Activated T-cell treated with anti-CD3 and anti-CD28 coated beads, Interleukin-2, amount 50 U/mL, for 72 hours (primary cell): ENCODE measurements at regions not wholly inside any gene's neighbourhood (a gene's known extent, or its start where the extent isn't known, plus 50 kb on each side); places are given as distances from the start of the nearest gene placed in this dataset.
"Not testable (repeated sequence)": the region's sequence is repeated elsewhere in the genome, so short reads cannot be mapped to it uniquely, and the experiment has no call there.

ENCODE experiments used
- ATAC-seq, 2 donors: fragments of 150-1000 bp; cut with Tn5 transposase; replicated peaks in 1 of 2; 2 replicates each; pipeline ENCODE4 v1.10.0; 2021; ENCODE audit warnings: moderate library complexity in 2 of 2, mild to moderate bottlenecking in 1 of 2
- DNase-seq, 2 donors: peaks; one replicate each; pipeline ENCODE4 v3.0.0; 2021 to 2022; ENCODE audit warnings: mixed read lengths in 1 of 2
- H3K27ac Mint-ChIP-seq: one replicate; pipeline ENCODE4 v1.8.0; 2022; ENCODE audit warnings: mild to moderate bottlenecking, moderate library complexity, mixed read lengths
- H3K27me3 Mint-ChIP-seq: one replicate; pipeline ENCODE4 v1.8.0; 2022; ENCODE audit warnings: low read depth, mixed read lengths
- H3K36me3 Mint-ChIP-seq, 2 donors: one replicate each; pipeline ENCODE4 v1.8.0; 2022; ENCODE audit warnings: mixed read lengths in 2 of 2, mild to moderate bottlenecking in 1 of 2; ENCODE audit not compliant: insufficient read depth in 2 of 2
- H3K4me1 Mint-ChIP-seq: one replicate; pipeline ENCODE4 v1.8.0; 2022; ENCODE audit warnings: low read depth, mixed read lengths
- H3K4me3 Mint-ChIP-seq, 2 donors: one replicate each; pipeline ENCODE4 v1.8.0; 2022; ENCODE audit warnings: mild to moderate bottlenecking in 2 of 2, mixed read lengths in 2 of 2, moderate library complexity in 2 of 2
- H3K9me3 Mint-ChIP-seq, 2 donors: one replicate each; pipeline ENCODE4 v1.8.0; 2022; ENCODE audit warnings: mixed read lengths in 2 of 2

DNA sequence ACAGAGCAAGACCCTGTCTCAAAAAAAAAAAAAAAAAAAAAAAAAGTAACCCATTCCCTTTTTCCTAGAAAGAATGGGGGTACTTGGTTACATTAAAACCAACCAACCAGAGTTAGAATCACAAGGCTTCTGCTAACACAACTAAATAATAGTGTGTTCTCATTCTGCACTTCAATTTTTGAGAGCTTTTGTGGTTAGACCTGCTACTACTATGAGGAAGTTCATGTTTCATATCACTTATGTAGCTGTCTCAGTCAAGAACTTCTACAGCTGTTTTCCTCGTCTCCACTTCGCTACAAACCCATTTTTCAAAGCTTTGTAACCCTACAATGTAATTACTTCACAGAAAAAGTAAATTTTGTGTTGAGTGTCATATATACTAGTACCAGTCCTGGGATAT, 58.3 kb downstream of the PDHA2 start:
- Mint-ChIP-seq H3K4me3 (no peak overlapping the region), H3K27ac (no peak overlapping the region), H3K9me3 (peaks cover 2 to 4% of the 10 kb centered on the region in 2 donors), H3K36me3 (no peaks in the 10 kb centered on the region), H3K27me3 (no peaks in the 10 kb centered on the region), H3K4me1 (no peaks in the 10 kb centered on the region)
- ATAC-seq: no peak
- no peak for DNase-seq

GRCh38 chr4:95909211-95909610, 69.3 kb downstream of the PDHA2 start:
- Mint-ChIP-seq H3K27me3 (no peaks in the 10 kb centered on the region), H3K9me3 (peaks cover 0 to 3% of the 10 kb centered on the region in 2 donors), H3K27ac (no peak overlapping the region), H3K4me1 (no peaks in the 10 kb centered on the region), H3K4me3 (no peak overlapping the region), H3K36me3 (no peaks in the 10 kb centered on the region)
- DNase-seq: no peak
- no peak for ATAC-seq

DNA sequence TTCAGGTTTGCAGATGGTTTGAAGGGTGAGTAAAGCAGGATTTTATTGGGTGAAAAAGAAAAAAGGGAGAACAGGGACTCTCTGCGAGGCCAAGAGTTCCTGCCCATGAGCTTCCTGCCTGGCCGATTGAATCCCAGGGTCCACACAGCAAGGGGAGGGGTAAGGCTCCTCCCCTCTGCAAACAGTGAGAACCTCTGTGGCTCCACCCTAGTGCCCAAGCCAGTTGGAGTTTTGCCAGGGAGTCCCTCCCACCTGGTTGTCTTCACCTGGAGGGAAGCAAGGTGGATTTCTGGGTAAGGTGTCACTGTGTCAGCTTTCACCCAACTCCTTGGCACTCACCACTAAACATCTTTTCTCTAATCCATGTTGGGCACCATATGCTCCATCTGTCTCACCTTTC, 70.9 kb downstream of the PDHA2 start:
- Mint-ChIP-seq H3K9me3 (peaks cover 0 to 3% of the 10 kb centered on the region in 2 donors), H3K4me1 (no peaks in the 10 kb centered on the region), H3K36me3 (no peaks in the 10 kb centered on the region), H3K27me3 (no peaks in the 10 kb centered on the region), H3K4me3 (no peak overlapping the region), H3K27ac (no peak overlapping the region)
- ATAC-seq (no peak), DNase-seq (no peak)

GRCh38 chr4:95921470-95921869, 81.6 kb downstream of the PDHA2 start:
- Mint-ChIP-seq H3K36me3 (no peaks in the 10 kb centered on the region), H3K9me3 (peaks cover 2 to 8% of the 10 kb centered on the region in 2 donors)

GRCh38 chr4:95929448-95930064, 89.7 kb downstream of the PDHA2 start:
- H3K9me3 Mint-ChIP-seq: peaks cover 6 to 8% of the 10 kb centered on the region in 2 donors
- no peak for ATAC-seq
- no peak overlapping the region for H3K4me3 Mint-ChIP-seq
- no peak for DNase-seq
- H3K27me3 Mint-ChIP-seq: no peaks in the 10 kb centered on the region
- H3K4me1 Mint-ChIP-seq: no peaks in the 10 kb centered on the region
- peaks cover 0 to 4% of the 10 kb centered on the region in 2 donors for H3K36me3 Mint-ChIP-seq
- no peak overlapping the region for H3K27ac Mint-ChIP-seq

More at GRCh38 chr4:95921470-95921869, 81.6 kb downstream of the PDHA2 start:
- ATAC-seq (no peak), DNase-seq (no peak)
- no peak overlapping the region for H3K4me3 Mint-ChIP-seq
- no peaks in the 10 kb centered on the region for H3K4me1 Mint-ChIP-seq
- no peaks in the 10 kb centered on the region for H3K27me3 Mint-ChIP-seq
- no peak overlapping the region for H3K27ac Mint-ChIP-seq

DNA sequence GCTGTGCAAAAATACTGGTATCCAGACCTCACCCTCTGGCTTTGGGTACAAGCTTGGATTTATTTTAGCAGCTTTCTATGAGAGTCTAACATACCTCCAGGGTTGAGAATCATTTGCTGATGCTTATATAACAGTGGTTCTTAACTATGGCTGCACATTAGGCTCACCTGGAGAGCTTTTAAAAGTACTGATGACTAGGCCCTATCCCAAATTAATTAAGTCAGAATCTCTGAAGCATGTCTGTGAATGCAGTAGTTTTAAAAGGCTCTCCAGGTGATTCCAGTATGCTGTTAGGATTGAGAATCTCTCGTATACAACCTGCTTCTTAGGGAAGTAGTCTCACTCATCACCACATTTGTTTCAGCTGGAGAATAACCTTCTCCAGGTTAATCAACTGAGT, 99.2 kb downstream of the PDHA2 start:
- Mint-ChIP-seq H3K4me3 (no peak overlapping the region), H3K36me3 (no peaks in the 10 kb centered on the region), H3K4me1 (no peaks in the 10 kb centered on the region), H3K27ac (no peak overlapping the region), H3K27me3 (no peaks in the 10 kb centered on the region), H3K9me3 (peaks cover 0 to 3% of the 10 kb centered on the region in 2 donors)
- no peak for DNase-seq
- ATAC-seq: no peak

DNA sequence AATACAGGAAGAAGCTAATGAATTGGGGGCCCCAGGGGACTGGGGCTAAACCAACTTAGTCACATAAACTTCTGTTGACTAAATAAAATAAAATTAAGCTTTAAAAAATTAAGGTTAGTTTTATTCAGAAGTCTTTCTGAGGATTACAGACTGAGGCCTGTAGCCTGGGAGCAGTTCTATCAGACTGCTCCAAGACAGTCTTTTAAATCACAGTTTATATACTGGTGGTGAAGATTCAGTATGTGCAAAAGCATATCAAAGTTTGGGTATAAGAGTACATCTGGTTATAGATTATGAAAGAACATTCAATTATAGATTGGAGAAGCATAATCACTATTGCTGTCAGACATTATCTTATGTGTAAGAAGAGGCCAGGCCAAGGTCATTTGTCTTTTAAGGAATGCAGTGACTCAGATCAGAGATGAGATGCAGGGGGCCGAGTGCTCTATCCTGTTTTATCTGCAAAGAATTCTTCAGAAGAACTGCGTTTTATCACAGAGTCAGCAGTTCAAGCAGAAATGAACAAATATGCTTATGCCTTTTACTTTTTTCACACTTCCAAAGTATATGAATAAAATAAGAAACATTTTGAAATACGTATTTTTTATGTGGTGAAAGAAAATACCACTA, 109.4 kb downstream of the PDHA2 start:
- Mint-ChIP-seq H3K36me3 (no peaks in the 10 kb centered on the region), H3K9me3 (peaks cover 0 to 7% of the 10 kb centered on the region in 2 donors), H3K4me1 (no peaks in the 10 kb centered on the region), H3K4me3 (no peak overlapping the region), H3K27ac (no peak overlapping the region), H3K27me3 (no peaks in the 10 kb centered on the region)
- ATAC-seq (no peak), DNase-seq (no peak)

- no peaks in the 10 kb centered on the region for H3K36me3 Mint-ChIP-seq
- peaks cover 0 to 7% of the 10 kb centered on the region in 2 donors for H3K9me3 Mint-ChIP-seq
- ATAC-seq (no peak), DNase-seq (no peak)
- H3K4me1 Mint-ChIP-seq: no peaks in the 10 kb centered on the region
- no peak overlapping the region for H3K27ac Mint-ChIP-seq
- H3K4me3 Mint-ChIP-seq: no peak overlapping the region
- H3K27me3 Mint-ChIP-seq: no peaks in the 10 kb centered on the region
Measured at GRCh38 chr4:95949808-95950207, 109.9 kb downstream of the PDHA2 start.

- H3K4me3 Mint-ChIP-seq, DNase-seq, H3K27me3 Mint-ChIP-seq, H3K36me3 Mint-ChIP-seq, H3K27ac Mint-ChIP-seq, H3K9me3 Mint-ChIP-seq, H3K4me1 Mint-ChIP-seq, ATAC-seq: not testable (repeated sequence)
Measured at GRCh38 chr4:95952538-95952937, 112.6 kb downstream of the PDHA2 start.

- no peak for ATAC-seq
- Mint-ChIP-seq H3K4me3 (no peak overlapping the region), H3K27me3 (no peaks in the 10 kb centered on the region), H3K36me3 (no peaks in the 10 kb centered on the region), H3K4me1 (no peaks in the 10 kb centered on the region), H3K27ac (no peak overlapping the region), H3K9me3 (peaks cover 0 to 2% of the 10 kb centered on the region in 2 donors)
- no peak for DNase-seq
Measured at GRCh38 chr4:95956094-95956493, 116.2 kb downstream of the PDHA2 start.

GRCh38 chr4:95957054-95957453, 117.2 kb downstream of the PDHA2 start:
- no peak for ATAC-seq
- DNase-seq: no peak
- Mint-ChIP-seq H3K27ac (no peak overlapping the region), H3K27me3 (no peaks in the 10 kb centered on the region), H3K9me3 (no peaks in the 10 kb centered on the region), H3K4me3 (no peak overlapping the region), H3K4me1 (no peaks in the 10 kb centered on the region), H3K36me3 (no peaks in the 10 kb centered on the region)

DNA sequence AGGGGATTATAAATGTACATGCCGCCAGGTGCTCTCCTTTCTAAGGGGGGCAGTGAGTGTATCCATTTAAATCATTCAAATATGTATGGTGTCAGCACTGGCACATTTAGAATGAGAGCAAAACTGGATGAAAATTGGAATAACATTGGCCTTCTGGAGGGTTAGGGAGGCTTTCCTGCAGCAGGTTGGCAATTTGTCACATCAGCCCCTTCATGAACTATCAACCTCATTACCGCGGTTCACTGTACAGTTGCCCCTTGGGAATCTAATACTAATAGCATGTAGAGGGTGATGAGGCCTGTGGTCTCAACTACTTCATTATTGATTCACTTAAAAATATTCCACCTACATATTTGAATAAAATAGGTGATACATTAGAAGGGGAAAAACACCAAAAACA, 117.9 kb downstream of the PDHA2 start:
- no peak overlapping the region for H3K4me3 Mint-ChIP-seq
- ATAC-seq: no peak
- H3K9me3 Mint-ChIP-seq: no peaks in the 10 kb centered on the region
- H3K4me1 Mint-ChIP-seq: no peaks in the 10 kb centered on the region
- no peaks in the 10 kb centered on the region for H3K27me3 Mint-ChIP-seq
- no peaks in the 10 kb centered on the region for H3K36me3 Mint-ChIP-seq
- no peak for DNase-seq
- no peak overlapping the region for H3K27ac Mint-ChIP-seq

GRCh38 chr4:95959182-95959581, 119.3 kb downstream of the PDHA2 start:
- DNase-seq (no peak), ATAC-seq (no peak)
- H3K4me1 Mint-ChIP-seq: no peaks in the 10 kb centered on the region
- H3K36me3 Mint-ChIP-seq: no peaks in the 10 kb centered on the region
- no peaks in the 10 kb centered on the region for H3K9me3 Mint-ChIP-seq
- no peak overlapping the region for H3K27ac Mint-ChIP-seq
- no peak overlapping the region for H3K4me3 Mint-ChIP-seq
- no peaks in the 10 kb centered on the region for H3K27me3 Mint-ChIP-seq

GRCh38 chr4:95959633-95960032, 119.7 kb downstream of the PDHA2 start:
- Mint-ChIP-seq H3K4me3 (no peak overlapping the region), H3K4me1 (no peaks in the 10 kb centered on the region), H3K9me3 (no peaks in the 10 kb centered on the region), H3K36me3 (no peaks in the 10 kb centered on the region), H3K27ac (no peak overlapping the region), H3K27me3 (no peaks in the 10 kb centered on the region)
- ATAC-seq (no peak), DNase-seq (no peak)
